SK-N-MC (cell line): ENCODE measurements at regions not wholly inside any gene's neighbourhood (a gene's known extent, or its start where the extent isn't known, plus 50 kb on each side); places are given as distances from the start of the nearest gene placed in this dataset.

ENCODE experiments used
- EZH2 ChIP-seq: fragments of 200-600 bp; sonication (generic); IDR thresholded peaks from one replicate; pipeline ENCODE4 v1.6.1; 2017; ENCODE audit warnings: antibody characterized with exemption
- POLR2AphosphoS5 ChIP-seq: IDR thresholded peaks from 2 replicates; pipeline ENCODE4 v1.6.1; 2012; ENCODE audit warnings: mild to moderate bottlenecking, low read depth, low read length, borderline replicate concordance

- TF ChIP-seq POLR2AphosphoS5, result no peak
- TF ChIP-seq EZH2, result no peak
Observed at GRCh38 chr11:80694385-80694784, 1253.6 kb upstream of the TENM4 start.
